GM10266 (cell line): ENCODE measurements at regions not wholly inside any gene's neighbourhood (a gene's known extent, or its start where the extent isn't known, plus 50 kb on each side); places are given as distances from the start of the nearest gene placed in this dataset.
A peak's percentile ranks its signal among the peaks of the same experiment; 100 is the strongest.
"Not testable (repeated sequence)": the region's sequence is repeated elsewhere in the genome, so short reads cannot be mapped to it uniquely, and the experiment has no call there.

Experiments
- DNase-seq: peaks from one replicate; pipeline ENCODE4 v3.0.0; 2012; ENCODE audit errors: extremely low spot score
- CTCF ChIP-seq: IDR thresholded peaks from 2 replicates; pipeline ENCODE4 v1.5.1; 2012; ENCODE audit warnings: mild to moderate bottlenecking, low read depth; ENCODE audit not compliant: control insufficient read depth, insufficient read depth; ENCODE audit errors: missing control alignments

- TF ChIP-seq CTCF = no peak
- no peak for DNase-seq
Observed at GRCh38 chrX:45803383-45803921, 602.8 kb upstream of the DIPK2B start.

- no peak for DNase-seq
- TF ChIP-seq CTCF = peak; percentile 11
Observed at GRCh38 chrX:45801554-45801953, 600.9 kb upstream of the DIPK2B start.

- DNase-seq = not testable (repeated sequence)
Observed at GRCh38 chrX:45800746-45801453, 600.2 kb upstream of the DIPK2B start.

GRCh38 chrX:45799576-45799975 lies 598.9 kb upstream of the DIPK2B start:
- no peak for DNase-seq
- no peak for TF ChIP-seq CTCF

GRCh38 chrX:45795546-45795945 lies 594.9 kb upstream of the DIPK2B start:
- TF ChIP-seq CTCF = no peak
- DNase-seq = no peak

GRCh38 chrX:45794995-45795337 lies 594.3 kb upstream of the DIPK2B start:
- TF ChIP-seq CTCF = no peak
- DNase-seq = no peak

GRCh38 chrX:45794323-45794994 lies 593.8 kb upstream of the DIPK2B start:
- no peak for DNase-seq
- TF ChIP-seq CTCF = no peak
